ENCODE measurements at regions not wholly inside any gene's neighbourhood (a gene's known extent, or its start where the extent isn't known, plus 50 kb on each side); places are given as distances from the start of the nearest gene placed in this dataset.

- no peak for TF ChIP-seq POLR2A (IDR thresholded peaks at IDR 0.05; ENCODE audit: low read length)
- TF ChIP-seq RCOR1 (IDR thresholded peaks at IDR 0.05; ENCODE audit: low read depth, low read length), result no peak
- no peak for TF ChIP-seq ZSCAN20 (CRISPR knock-in tag; IDR thresholded peaks at IDR 0.05)
These were observed 299.2 kb upstream of the NMUR2 start for GRCh38 chr5:152704286-152704685.
